MCF 10A (cell line): ENCODE measurements at regions not wholly inside any gene's neighbourhood (a gene's known extent, or its start where the extent isn't known, plus 50 kb on each side); places are given as distances from the start of the nearest gene placed in this dataset.
A peak's percentile ranks its signal among the peaks of the same experiment; 100 is the strongest.

Source experiments
- BruUV-seq: library from RNA; stranded (reverse); fragments of 400-500 nt; replicated peaks from 2 replicates; lab custom pipeline; 2021; lab: Mats Ljungman, UMichigan
- CTCF ChIA-PET: fragments of 300-600 bp; sonication (Branson Sonifier 250); formaldehyde crosslinking; extraction: SDS; loops from one replicate; lab custom pipeline; 2021; ENCODE audit warnings: antibody characterized with exemption, inconsistent platforms; lab: Yijun Ruan, JAX
- POLR2A ChIA-PET: fragments of 300-600, 350-650 bp; sonication (Branson Sonifier 250); formaldehyde crosslinking; extraction: SDS; loops from one replicate; lab custom pipeline; 2020; ENCODE audit warnings: antibody characterized with exemption, inconsistent platforms; lab: Yijun Ruan, JAX
- DNase-seq: peaks from one replicate; pipeline ENCODE4 v3.0.0-alpha.2; 2018; ENCODE audit not compliant: unreplicated experiment
- H3K27ac Mint-ChIP-seq: one replicate; pipeline ENCODE4 v1.8.0; 2022; ENCODE audit warnings: mild to moderate bottlenecking, low read depth, mixed read lengths; ENCODE audit not compliant: unreplicated experiment
- H3K27me3 Mint-ChIP-seq: one replicate; pipeline ENCODE4 v1.8.0; 2022; ENCODE audit warnings: mixed read lengths; ENCODE audit not compliant: insufficient read depth, unreplicated experiment
- H3K36me3 Mint-ChIP-seq: one replicate; pipeline ENCODE4 v1.8.0; 2022; ENCODE audit warnings: mild to moderate bottlenecking, moderate library complexity, mixed read lengths; ENCODE audit not compliant: insufficient read depth, unreplicated experiment
- H3K4me1 Mint-ChIP-seq: one replicate; pipeline ENCODE4 v1.8.0; 2022; ENCODE audit warnings: mixed read lengths; ENCODE audit not compliant: insufficient read depth, unreplicated experiment
- H3K4me3 Mint-ChIP-seq: one replicate; pipeline ENCODE4 v1.8.0; 2022; ENCODE audit warnings: mild to moderate bottlenecking, moderate library complexity, mixed read lengths; ENCODE audit not compliant: unreplicated experiment
- H3K9me3 Mint-ChIP-seq: one replicate; pipeline ENCODE4 v1.8.0; 2022; ENCODE audit warnings: mixed read lengths; ENCODE audit not compliant: unreplicated experiment
- CTCF ChIP-seq: fragments of 200-600 bp; IDR thresholded peaks from one replicate; pipeline ENCODE4 v1.8.0; 2022; ENCODE audit warnings: antibody characterized with exemption, mild to moderate bottlenecking; ENCODE audit not compliant: unreplicated experiment
- intact Hi-C: fragments of 100-400 bp; cut with micrococcal nuclease; formaldehyde crosslinking; loops from 2 replicates; pipeline ENCODE4 v1.14.1; 2022

GRCh38 chr2:223222397-223222796 is 170.4 kb downstream of the KCNE4 start:
- intact Hi-C loops, result no loop called here
- no peak overlapping the region for H3K4me3 Mint-ChIP-seq
- POLR2A ChIA-PET, result interaction anchor here (0.7 to 1.9 kb wide), 2 partner anchors 13 to 165 kb away, joined by 3 to 5 read pairs; no protein-coding TSS in a partner anchor
- H3K36me3 Mint-ChIP-seq, result no peaks in the 10 kb centered on the region
- H3K27ac Mint-ChIP-seq, result peak overlapping the region; percentile 58
- no peaks in the 10 kb centered on the region for H3K27me3 Mint-ChIP-seq
- H3K4me1 Mint-ChIP-seq, result peaks cover 19% of the 10 kb centered on the region
- CTCF ChIA-PET, result no interaction called here
- no TSS peak for BruUV-seq
- H3K9me3 Mint-ChIP-seq, result no peaks in the 10 kb centered on the region
- TF ChIP-seq CTCF, result no peak
- DNase-seq, result peak; percentile 92

GRCh38 chr2:223223156-223223555 is 171.2 kb downstream of the KCNE4 start:
- Mint-ChIP-seq H3K9me3 (no peaks in the 10 kb centered on the region), H3K27me3 (no peaks in the 10 kb centered on the region), H3K36me3 (no peaks in the 10 kb centered on the region), H3K27ac (no peak overlapping the region), H3K4me1 (peaks cover 17% of the 10 kb centered on the region), H3K4me3 (no peak overlapping the region)
- TF ChIP-seq CTCF, result no peak
- no peak for DNase-seq
- intact Hi-C loops, result no loop called here
- CTCF ChIA-PET, result interaction anchor here (0.6 kb wide), 1 partner anchor 101 kb away, joined by 4 read pairs; no protein-coding TSS in a partner anchor
- BruUV-seq, result no TSS peak
- POLR2A ChIA-PET, result interaction anchor here (1.9 kb wide), 1 partner anchor 12 kb away, joined by 5 read pairs; no protein-coding TSS in a partner anchor

- ChIA-PET CTCF (interaction anchor here (1.5 kb wide), 1 partner anchor 12 kb away, joined by 3 read pairs; no protein-coding TSS in a partner anchor), POLR2A (interaction anchor here (1.2 to 2.0 kb wide), 2 partner anchors 10 kb away, joined by 3 to 5 read pairs; no protein-coding TSS in a partner anchor)
- TF ChIP-seq CTCF, result no peak
- Mint-ChIP-seq H3K27ac (no peak overlapping the region), H3K4me1 (peaks cover 16% of the 10 kb centered on the region), H3K27me3 (no peaks in the 10 kb centered on the region), H3K36me3 (no peaks in the 10 kb centered on the region), H3K4me3 (no peak overlapping the region), H3K9me3 (no peaks in the 10 kb centered on the region)
- no TSS peak for BruUV-seq
- no peak for DNase-seq
- intact Hi-C loops, result no loop called here
These were observed 173.3 kb downstream of the KCNE4 start for GRCh38 chr2:223225266-223225665.

GRCh38 chr2:223226264-223226663 is 174.3 kb downstream of the KCNE4 start:
- no peak overlapping the region for H3K4me3 Mint-ChIP-seq
- no peaks in the 10 kb centered on the region for H3K9me3 Mint-ChIP-seq
- no peaks in the 10 kb centered on the region for H3K27me3 Mint-ChIP-seq
- H3K36me3 Mint-ChIP-seq, result peaks cover 4% of the 10 kb centered on the region
- ChIA-PET POLR2A (interaction anchor here (1.2 to 2.0 kb wide), 2 partner anchors 9 to 11 kb away, joined by 3 to 5 read pairs; no protein-coding TSS in a partner anchor), CTCF (interaction anchor here (1.2 to 1.5 kb wide), 2 partner anchors 11 to 15 kb away, joined by 3 to 4 read pairs; no protein-coding TSS in a partner anchor)
- H3K27ac Mint-ChIP-seq, result no peak overlapping the region
- no TSS peak for BruUV-seq
- H3K4me1 Mint-ChIP-seq, result peaks cover 24% of the 10 kb centered on the region
- no peak for DNase-seq
- intact Hi-C loops, result no loop called here
- TF ChIP-seq CTCF, result no peak
